ENCODE measurements at regions not wholly inside any gene's neighbourhood (a gene's known extent, or its start where the extent isn't known, plus 50 kb on each side); places are given as distances from the start of the nearest gene placed in this dataset.

GRCh38 chr11:35063488-35063931 is 75.5 kb upstream of the CD44 start:
- Histone ChIP-seq H3K4me2 (no peak overlapping the region), H4K20me1 (replicated peaks; ENCODE audit: insufficient read depth) (no peaks in the 10 kb centered on the region), H3K27me3 (ENCODE audit: insufficient read depth) (no peaks in the 10 kb centered on the region), H2AFZ (no peak overlapping the region), H3K4me3 (no peak overlapping the region), H3K9me2 (ENCODE audit: insufficient read depth) (peaks cover 9% of the 10 kb centered on the region; the same call in 1 of the 2 replicates), H3K36me3 (ENCODE audit: insufficient read depth) (no peaks in the 10 kb centered on the region), H3K79me2 (replicated peaks; ENCODE audit: insufficient read depth) (no peaks in the 10 kb centered on the region), H3K27ac (ENCODE audit: low read depth) (no peak overlapping the region), H3F3A (replicated peaks; ENCODE audit: low read depth) (no peaks in the 10 kb centered on the region), H3K4me1 (ENCODE audit: insufficient read depth) (no peaks in the 10 kb centered on the region)
- no peak overlapping the region for H3K27ac Mint-ChIP-seq
- ATAC-seq, result no peak
- TF ChIP-seq POLR2AphosphoS5 (IDR thresholded peaks at IDR 0.05; ENCODE audit: low read depth) (no peak), ZNF331 (CRISPR knock-in tag; IDR thresholded peaks at IDR 0.05; ENCODE audit: low read depth) (no peak), NANOG (IDR thresholded peaks at IDR 0.05; ENCODE audit: borderline replicate concordance) (no peak), JUNB (IDR thresholded peaks at IDR 0.05; ENCODE audit: unreplicated experiment) (no peak), CTCF (conservative IDR thresholded peaks at IDR 0.05; ENCODE audit: low read depth in 2 of 2) (no peak), REST (IDR thresholded peaks at IDR 0.05; ENCODE audit: unreplicated experiment) (no peak), EZH2phosphoT487 (IDR thresholded peaks at IDR 0.05; ENCODE audit: unreplicated experiment) (no peak), CREB1 (CRISPR knock-in tag; IDR thresholded peaks at IDR 0.05; ENCODE audit: low read depth) (no peak)
- TF ChIP-seq, protein P1, sequence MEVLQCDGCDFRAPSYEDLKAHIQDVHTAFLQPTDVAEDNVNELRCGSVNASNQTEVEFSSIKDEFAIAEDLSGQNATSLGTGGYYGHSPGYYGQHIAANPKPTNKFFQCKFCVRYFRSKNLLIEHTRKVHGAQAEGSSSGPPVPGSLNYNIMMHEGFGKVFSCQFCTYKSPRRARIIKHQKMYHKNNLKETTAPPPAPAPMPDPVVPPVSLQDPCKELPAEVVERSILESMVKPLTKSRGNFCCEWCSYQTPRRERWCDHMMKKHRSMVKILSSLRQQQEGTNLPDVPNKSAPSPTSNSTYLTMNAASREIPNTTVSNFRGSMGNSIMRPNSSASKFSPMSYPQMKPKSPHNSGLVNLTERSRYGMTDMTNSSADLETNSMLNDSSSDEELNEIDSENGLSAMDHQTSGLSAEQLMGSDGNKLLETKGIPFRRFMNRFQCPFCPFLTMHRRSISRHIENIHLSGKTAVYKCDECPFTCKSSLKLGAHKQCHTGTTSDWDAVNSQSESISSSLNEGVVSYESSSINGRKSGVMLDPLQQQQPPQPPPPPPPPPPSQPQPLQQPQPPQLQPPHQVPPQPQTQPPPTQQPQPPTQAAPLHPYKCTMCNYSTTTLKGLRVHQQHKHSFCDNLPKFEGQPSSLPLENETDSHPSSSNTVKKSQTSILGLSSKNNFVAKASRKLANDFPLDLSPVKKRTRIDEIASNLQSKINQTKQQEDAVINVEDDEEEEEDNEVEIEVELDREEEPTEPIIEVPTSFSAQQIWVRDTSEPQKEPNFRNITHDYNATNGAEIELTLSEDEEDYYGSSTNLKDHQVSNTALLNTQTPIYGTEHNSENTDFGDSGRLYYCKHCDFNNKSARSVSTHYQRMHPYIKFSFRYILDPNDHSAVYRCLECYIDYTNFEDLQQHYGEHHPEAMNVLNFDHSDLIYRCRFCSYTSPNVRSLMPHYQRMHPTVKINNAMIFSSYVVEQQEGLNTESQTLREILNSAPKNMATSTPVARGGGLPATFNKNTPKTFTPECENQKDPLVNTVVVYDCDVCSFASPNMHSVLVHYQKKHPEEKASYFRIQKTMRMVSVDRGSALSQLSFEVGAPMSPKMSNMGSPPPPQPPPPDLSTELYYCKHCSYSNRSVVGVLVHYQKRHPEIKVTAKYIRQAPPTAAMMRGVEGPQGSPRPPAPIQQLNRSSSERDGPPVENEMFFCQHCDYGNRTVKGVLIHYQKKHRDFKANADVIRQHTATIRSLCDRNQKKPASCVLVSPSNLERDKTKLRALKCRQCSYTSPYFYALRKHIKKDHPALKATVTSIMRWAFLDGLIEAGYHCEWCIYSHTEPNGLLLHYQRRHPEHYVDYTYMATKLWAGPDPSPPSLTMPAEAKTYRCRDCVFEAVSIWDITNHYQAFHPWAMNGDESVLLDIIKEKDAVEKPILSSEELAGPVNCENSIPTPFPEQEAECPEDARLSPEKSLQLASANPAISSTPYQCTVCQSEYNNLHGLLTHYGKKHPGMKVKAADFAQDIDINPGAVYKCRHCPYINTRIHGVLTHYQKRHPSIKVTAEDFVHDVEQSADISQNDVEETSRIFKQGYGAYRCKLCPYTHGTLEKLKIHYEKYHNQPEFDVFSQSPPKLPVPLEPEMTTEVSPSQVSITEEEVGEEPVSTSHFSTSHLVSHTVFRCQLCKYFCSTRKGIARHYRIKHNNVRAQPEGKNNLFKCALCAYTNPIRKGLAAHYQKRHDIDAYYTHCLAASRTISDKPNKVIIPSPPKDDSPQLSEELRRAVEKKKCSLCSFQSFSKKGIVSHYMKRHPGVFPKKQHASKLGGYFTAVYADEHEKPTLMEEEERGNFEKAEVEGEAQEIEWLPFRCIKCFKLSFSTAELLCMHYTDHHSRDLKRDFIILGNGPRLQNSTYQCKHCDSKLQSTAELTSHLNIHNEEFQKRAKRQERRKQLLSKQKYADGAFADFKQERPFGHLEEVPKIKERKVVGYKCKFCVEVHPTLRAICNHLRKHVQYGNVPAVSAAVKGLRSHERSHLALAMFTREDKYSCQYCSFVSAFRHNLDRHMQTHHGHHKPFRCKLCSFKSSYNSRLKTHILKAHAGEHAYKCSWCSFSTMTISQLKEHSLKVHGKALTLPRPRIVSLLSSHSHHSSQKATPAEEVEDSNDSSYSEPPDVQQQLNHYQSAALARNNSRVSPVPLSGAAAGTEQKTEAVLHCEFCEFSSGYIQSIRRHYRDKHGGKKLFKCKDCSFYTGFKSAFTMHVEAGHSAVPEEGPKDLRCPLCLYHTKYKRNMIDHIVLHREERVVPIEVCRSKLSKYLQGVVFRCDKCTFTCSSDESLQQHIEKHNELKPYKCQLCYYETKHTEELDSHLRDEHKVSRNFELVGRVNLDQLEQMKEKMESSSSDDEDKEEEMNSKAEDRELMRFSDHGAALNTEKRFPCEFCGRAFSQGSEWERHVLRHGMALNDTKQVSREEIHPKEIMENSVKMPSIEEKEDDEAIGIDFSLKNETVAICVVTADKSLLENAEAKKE (CRISPR knock-in tag; IDR thresholded peaks at IDR 0.05), result no peak
- no peak for DNase-seq (ENCODE audit: low spot score)
- H3K4me1 Mint-ChIP-seq, result no peaks in the 10 kb centered on the region
- no peak overlapping the region for H3K4me3 Mint-ChIP-seq
- no peaks in the 10 kb centered on the region for H3K36me3 Mint-ChIP-seq (ENCODE audit: low read depth)
- no peaks in the 10 kb centered on the region; the same call in 2 of the 3 replicates for H3K9me3 Mint-ChIP-seq
- peaks cover 1% of the 10 kb centered on the region for H3K27me3 Mint-ChIP-seq (ENCODE audit: insufficient read depth, low read depth, poor library complexity)

All from GM23338 (cell line).